ENCODE measurements at regions not wholly inside any gene's neighbourhood (a gene's known extent, or its start where the extent isn't known, plus 50 kb on each side); places are given as distances from the start of the nearest gene placed in this dataset.

DNA sequence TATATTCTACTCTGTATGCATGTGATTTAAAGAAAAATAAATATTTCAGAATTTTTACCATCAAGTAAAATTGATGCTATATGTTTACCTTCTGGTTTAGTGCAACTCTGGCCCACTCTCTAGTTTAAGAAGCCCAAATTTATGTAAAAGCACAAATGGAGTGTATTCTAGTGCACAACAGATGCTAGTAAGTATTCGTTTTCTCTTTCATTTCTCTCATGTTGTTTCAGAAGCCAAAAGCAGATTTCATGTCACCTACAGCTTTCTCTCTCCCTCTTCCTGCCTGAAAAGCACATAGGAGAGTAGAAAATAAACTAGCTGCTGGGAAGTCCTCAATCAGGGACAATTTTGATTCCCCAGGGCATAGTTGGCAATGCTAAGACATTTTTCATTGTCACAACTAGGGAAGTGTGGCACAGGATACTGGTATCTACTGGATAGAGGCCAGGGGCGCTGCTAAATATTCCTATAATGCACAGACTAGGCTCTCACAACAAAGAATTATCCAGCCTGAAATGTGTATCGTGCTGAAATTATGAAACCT, 147.4 kb upstream of the ARHGEF26 start:
- ChIA-PET RAD21 (ENCODE audit: low non-redundant PET in 1 of 2, low total read pairs in 2 of 2, uncharacterized antibody in 2 of 2, unreplicated experiment in 2 of 2) (no interaction called here), CTCF (no interaction called here), POLR2A (no interaction called here)
- Histone ChIP-seq H3K9me2 (ENCODE audit: insufficient read depth) (no peaks in the 10 kb centered on the region), H3K79me2 (ENCODE audit: insufficient read depth, low read length) (no peaks in the 10 kb centered on the region), H3K9me3 (ENCODE audit: control insufficient read depth in 1 of 2, insufficient read depth in 1 of 2, low read depth in 1 of 2, low read length in 2 of 2) (no peaks in the 10 kb centered on the region), H3K9ac (ENCODE audit: low read length) (no peak overlapping the region), H3K4me2 (ENCODE audit: low read length) (no peak overlapping the region), H3K4me1 (ENCODE audit: control insufficient read depth in 1 of 2, insufficient read depth in 2 of 2, low read length in 2 of 2) (no peaks in the 10 kb centered on the region), H3K4me3 (replicated peaks in 1 of 2; ENCODE audit: low read depth in 1 of 2, low read length in 2 of 2) (no peak overlapping the region), H4K20me1 (ENCODE audit: insufficient read depth) (no peaks in the 10 kb centered on the region), H2AFZ (ENCODE audit: low read depth, low read length, poor library complexity, severe bottlenecking) (no peak overlapping the region), H3K27me3 (ENCODE audit: insufficient read depth, low read length) (no peaks in the 10 kb centered on the region), H3K36me3 (ENCODE audit: control insufficient read depth in 1 of 2, insufficient read depth in 2 of 2, low read length in 2 of 2) (no peaks in the 10 kb centered on the region), H3K27ac (ENCODE audit: low read depth, low read length) (no peak overlapping the region)
- no peak for TF ChIP-seq SIN3A (IDR thresholded peaks at IDR 0.05; ENCODE audit: low read depth)
- TF ChIP-seq, protein P1, sequence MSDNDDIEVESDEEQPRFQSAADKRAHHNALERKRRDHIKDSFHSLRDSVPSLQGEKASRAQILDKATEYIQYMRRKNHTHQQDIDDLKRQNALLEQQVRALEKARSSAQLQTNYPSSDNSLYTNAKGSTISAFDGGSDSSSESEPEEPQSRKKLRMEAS (IDR thresholded peaks at IDR 0.05) = no peak
- no peak for TF ChIP-seq POLR2A (IDR thresholded peaks at IDR 0.05; ENCODE audit: borderline replicate concordance, extremely low read depth, insufficient read depth, insufficient read length)
- TF ChIP-seq SP1 (IDR thresholded peaks at IDR 0.05; ENCODE audit: low read depth) = no peak
- TF ChIP-seq YY1 (IDR thresholded peaks at IDR 0.05; ENCODE audit: extremely low read depth, insufficient replicate concordance, low read depth, low read length) = no peak
- no peak for TF ChIP-seq JUND (IDR thresholded peaks at IDR 0.05)
- no peak for TF ChIP-seq ELF1 (IDR thresholded peaks at IDR 0.05; ENCODE audit: borderline replicate concordance, low read depth)
- TF ChIP-seq POLR2AphosphoS5 (IDR thresholded peaks at IDR 0.05; ENCODE audit: low read depth, low read length) = no peak
- TF ChIP-seq, protein P2, sequence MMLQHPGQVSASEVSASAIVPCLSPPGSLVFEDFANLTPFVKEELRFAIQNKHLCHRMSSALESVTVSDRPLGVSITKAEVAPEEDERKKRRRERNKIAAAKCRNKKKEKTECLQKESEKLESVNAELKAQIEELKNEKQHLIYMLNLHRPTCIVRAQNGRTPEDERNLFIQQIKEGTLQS (IDR thresholded peaks at IDR 0.05) = no peak
- TF ChIP-seq FOSL1 (IDR thresholded peaks at IDR 0.05; ENCODE audit: low read depth) = no peak
- no peak for TF ChIP-seq ZNF274 (IDR thresholded peaks at IDR 0.05; ENCODE audit: low read depth, low read length)
- TF ChIP-seq SRF (IDR thresholded peaks at IDR 0.05; ENCODE audit: low read depth) = no peak
- TF ChIP-seq EZH2 (IDR thresholded peaks at IDR 0.05) = no peak
- TF ChIP-seq CEBPB (IDR thresholded peaks at IDR 0.05; ENCODE audit: low read depth) = no peak
- TF ChIP-seq ZFX (IDR thresholded peaks at IDR 0.05) = no peak
- TF ChIP-seq, protein P3, sequence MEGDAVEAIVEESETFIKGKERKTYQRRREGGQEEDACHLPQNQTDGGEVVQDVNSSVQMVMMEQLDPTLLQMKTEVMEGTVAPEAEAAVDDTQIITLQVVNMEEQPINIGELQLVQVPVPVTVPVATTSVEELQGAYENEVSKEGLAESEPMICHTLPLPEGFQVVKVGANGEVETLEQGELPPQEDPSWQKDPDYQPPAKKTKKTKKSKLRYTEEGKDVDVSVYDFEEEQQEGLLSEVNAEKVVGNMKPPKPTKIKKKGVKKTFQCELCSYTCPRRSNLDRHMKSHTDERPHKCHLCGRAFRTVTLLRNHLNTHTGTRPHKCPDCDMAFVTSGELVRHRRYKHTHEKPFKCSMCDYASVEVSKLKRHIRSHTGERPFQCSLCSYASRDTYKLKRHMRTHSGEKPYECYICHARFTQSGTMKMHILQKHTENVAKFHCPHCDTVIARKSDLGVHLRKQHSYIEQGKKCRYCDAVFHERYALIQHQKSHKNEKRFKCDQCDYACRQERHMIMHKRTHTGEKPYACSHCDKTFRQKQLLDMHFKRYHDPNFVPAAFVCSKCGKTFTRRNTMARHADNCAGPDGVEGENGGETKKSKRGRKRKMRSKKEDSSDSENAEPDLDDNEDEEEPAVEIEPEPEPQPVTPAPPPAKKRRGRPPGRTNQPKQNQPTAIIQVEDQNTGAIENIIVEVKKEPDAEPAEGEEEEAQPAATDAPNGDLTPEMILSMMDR (IDR thresholded peaks at IDR 0.05 in 2 of 3, conservative IDR thresholded peaks at IDR 0.05 in 1 of 3; ENCODE audit: borderline replicate concordance in 1 of 3, insufficient read depth in 1 of 3, low read depth in 2 of 3, low read length in 2 of 3) = no peak
- TF ChIP-seq, protein P4, sequence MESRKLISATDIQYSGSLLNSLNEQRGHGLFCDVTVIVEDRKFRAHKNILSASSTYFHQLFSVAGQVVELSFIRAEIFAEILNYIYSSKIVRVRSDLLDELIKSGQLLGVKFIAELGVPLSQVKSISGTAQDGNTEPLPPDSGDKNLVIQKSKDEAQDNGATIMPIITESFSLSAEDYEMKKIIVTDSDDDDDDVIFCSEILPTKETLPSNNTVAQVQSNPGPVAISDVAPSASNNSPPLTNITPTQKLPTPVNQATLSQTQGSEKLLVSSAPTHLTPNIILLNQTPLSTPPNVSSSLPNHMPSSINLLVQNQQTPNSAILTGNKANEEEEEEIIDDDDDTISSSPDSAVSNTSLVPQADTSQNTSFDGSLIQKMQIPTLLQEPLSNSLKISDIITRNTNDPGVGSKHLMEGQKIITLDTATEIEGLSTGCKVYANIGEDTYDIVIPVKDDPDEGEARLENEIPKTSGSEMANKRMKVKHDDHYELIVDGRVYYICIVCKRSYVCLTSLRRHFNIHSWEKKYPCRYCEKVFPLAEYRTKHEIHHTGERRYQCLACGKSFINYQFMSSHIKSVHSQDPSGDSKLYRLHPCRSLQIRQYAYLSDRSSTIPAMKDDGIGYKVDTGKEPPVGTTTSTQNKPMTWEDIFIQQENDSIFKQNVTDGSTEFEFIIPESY (IDR thresholded peaks at IDR 0.05; ENCODE audit: extremely low read depth, insufficient replicate concordance, low read length) = no peak
- TF ChIP-seq EGR1 (IDR thresholded peaks at IDR 0.05; ENCODE audit: low read depth) = no peak
- TF ChIP-seq EZH2phosphoT487 (IDR thresholded peaks at IDR 0.05; ENCODE audit: borderline replicate concordance) = no peak
- no TSS peak for BruUV-seq (replicated peaks)
- ATAC-seq (no peak), DNase-seq (ENCODE audit: low read depth, low spot score) (no peak)
- intact Hi-C loops (cut with micrococcal nuclease) = no loop called here

Data from HCT116 (cell line).